ENCODE measurements at regions not wholly inside any gene's neighbourhood (a gene's known extent, or its start where the extent isn't known, plus 50 kb on each side); places are given as distances from the start of the nearest gene placed in this dataset.

- Mint-ChIP-seq H3K27me3 (ENCODE audit: low read depth) (peaks cover 3% of the 10 kb centered on the region), H3K4me1 (peaks cover 62% of the 10 kb centered on the region), H3K9me3 (no peaks in the 10 kb centered on the region), H3K4me3 (peak overlapping the region; percentile 79), H3K27ac (ENCODE audit: unreplicated experiment) (no peak overlapping the region), H3K36me3 (ENCODE audit: low read depth) (no peaks in the 10 kb centered on the region)
- no peak for DNase-seq (ENCODE audit: low read depth, low spot score)
- TF ChIP-seq CTCF (conservative IDR thresholded peaks at IDR 0.05), result no peak
Observed at GRCh38 chr22:27557286-27558008, 244.1 kb downstream of the MN1 start.

GRCh38 chr22:27558658-27559371 lies 242.7 kb downstream of the MN1 start:
- Mint-ChIP-seq H3K4me3 (no peak overlapping the region), H3K27ac (ENCODE audit: unreplicated experiment) (no peak overlapping the region), H3K36me3 (ENCODE audit: low read depth) (no peaks in the 10 kb centered on the region), H3K9me3 (no peaks in the 10 kb centered on the region), H3K27me3 (ENCODE audit: low read depth) (peaks cover 3% of the 10 kb centered on the region), H3K4me1 (peaks cover 64% of the 10 kb centered on the region)
- TF ChIP-seq CTCF (conservative IDR thresholded peaks at IDR 0.05), result no peak
- DNase-seq (ENCODE audit: low read depth, low spot score), result no peak

GRCh38 chr22:27560781-27561180 lies 240.8 kb downstream of the MN1 start:
- H3K9me3 Mint-ChIP-seq, result no peaks in the 10 kb centered on the region
- no peak overlapping the region for H3K4me3 Mint-ChIP-seq
- no peak for DNase-seq (ENCODE audit: low read depth, low spot score)
- TF ChIP-seq CTCF (conservative IDR thresholded peaks at IDR 0.05), result no peak
- H3K27me3 Mint-ChIP-seq (ENCODE audit: low read depth), result peaks cover 2% of the 10 kb centered on the region
- H3K27ac Mint-ChIP-seq (ENCODE audit: unreplicated experiment), result no peak overlapping the region
- no peaks in the 10 kb centered on the region for H3K36me3 Mint-ChIP-seq (ENCODE audit: low read depth)
- H3K4me1 Mint-ChIP-seq, result peaks cover 44% of the 10 kb centered on the region

GRCh38 chr22:27561286-27561904 lies 240.2 kb downstream of the MN1 start:
- Mint-ChIP-seq H3K27ac (ENCODE audit: unreplicated experiment) (no peak overlapping the region), H3K4me1 (peaks cover 41% of the 10 kb centered on the region), H3K9me3 (no peaks in the 10 kb centered on the region), H3K27me3 (ENCODE audit: low read depth) (no peaks in the 10 kb centered on the region), H3K4me3 (peak overlapping the region; percentile 10), H3K36me3 (ENCODE audit: low read depth) (no peaks in the 10 kb centered on the region)
- DNase-seq (ENCODE audit: low read depth, low spot score), result no peak
- TF ChIP-seq CTCF (conservative IDR thresholded peaks at IDR 0.05), result no peak

- Mint-ChIP-seq H3K36me3 (ENCODE audit: low read depth) (no peaks in the 10 kb centered on the region), H3K9me3 (no peaks in the 10 kb centered on the region), H3K4me3 (no peak overlapping the region), H3K27ac (ENCODE audit: unreplicated experiment) (no peak overlapping the region), H3K4me1 (peaks cover 20% of the 10 kb centered on the region), H3K27me3 (ENCODE audit: low read depth) (peaks cover 7% of the 10 kb centered on the region)
- DNase-seq (ENCODE audit: low read depth, low spot score), result no peak
- TF ChIP-seq CTCF (conservative IDR thresholded peaks at IDR 0.05), result no peak
Observed at GRCh38 chr22:27564806-27565205, 236.8 kb downstream of the MN1 start.
